Fibroblast of lung (primary cell): ENCODE measurements at regions not wholly inside any gene's neighbourhood (a gene's known extent, or its start where the extent isn't known, plus 50 kb on each side); places are given as distances from the start of the nearest gene placed in this dataset.
"Not testable (repeated sequence)": the region's sequence is repeated elsewhere in the genome, so short reads cannot be mapped to it uniquely, and the experiment has no call there.

Experiments used
- CTCF ChIP-seq, 2 donors: IDR thresholded peaks in 1 of 2; conservative IDR thresholded peaks in 1 of 2; 1 replicate in 1 of 2; 2 replicates in 1 of 2; pipeline ENCODE4 v1.5.1; 2011 to 2012; ENCODE audit warnings: low read length in 2 of 2, control low read depth in 1 of 2, inconsistent platforms in 1 of 2, low read depth in 1 of 2, mild to moderate bottlenecking in 1 of 2
- EZH2 ChIP-seq: IDR thresholded peaks from 2 replicates; pipeline ENCODE4 v1.5.1; 2012; ENCODE audit warnings: low read length, control low read depth, mild to moderate bottlenecking; ENCODE audit errors: missing control alignments

GRCh38 chr1:94755016-94755415 is 65.1 kb upstream of the SLC44A3 start:
- not testable (repeated sequence) for TF ChIP-seq CTCF (conservative IDR thresholded peaks at IDR 0.05 in 1 of 2, IDR thresholded peaks at IDR 0.05 in 1 of 2; ENCODE audit: low read depth in 1 of 2, low read length in 2 of 2); EZH2
